HEK293 (cell line): ENCODE measurements at regions not wholly inside any gene's neighbourhood (a gene's known extent, or its start where the extent isn't known, plus 50 kb on each side); places are given as distances from the start of the nearest gene placed in this dataset.

Experiments
- CTCF ChIA-PET: fragments of 350-600 bp; formaldehyde crosslinking; extraction: SDS; loops from one replicate; lab custom pipeline; 2021; ENCODE audit warnings: antibody characterized with exemption; lab: Yijun Ruan, JAX
- POLR2A ChIA-PET: fragments of 300-600 bp; formaldehyde crosslinking; extraction: SDS; loops from one replicate; lab custom pipeline; 2020; ENCODE audit warnings: antibody characterized with exemption, inconsistent platforms; lab: Yijun Ruan, JAX
- H3K27ac ChIP-seq: fragments of 200-500 bp; sonication (Bioruptor generic); 2 replicates; pipeline ENCODE4 v1.5.1; 2014; ENCODE audit warnings: low read depth, low read length, control low read depth, inconsistent platforms; ENCODE audit errors: extremely low read depth
- H3K36me3 ChIP-seq, 2 experiments: fragments of 200-500 bp in 1 of 2; sonication (Bioruptor generic) in 1 of 2; 1 replicate in 1 of 2; 2 replicates in 1 of 2; pipeline ENCODE4 v1.5.1; 2014 to 2017; ENCODE audit warnings: inconsistent platforms in 2 of 2, low read length in 2 of 2; ENCODE audit not compliant: control insufficient read depth in 2 of 2, insufficient read depth in 1 of 2
- H3K4me1 ChIP-seq: fragments of 200-500 bp; sonication (Bioruptor generic); 2 replicates; pipeline ENCODE4 v1.5.1; 2014; ENCODE audit warnings: mild to moderate bottlenecking, low read length, inconsistent platforms; ENCODE audit not compliant: control insufficient read depth, insufficient read depth
- H3K4me3 ChIP-seq: 2 replicates; pipeline ENCODE4 v1.5.1; 2011; ENCODE audit warnings: low read depth, mild to moderate bottlenecking, control low read depth, low read length, moderate library complexity
- H3K9me3 ChIP-seq: fragments of 200-500 bp; sonication (Bioruptor generic); 2 replicates; pipeline ENCODE4 v1.5.1; 2014; ENCODE audit warnings: low read depth, low read length, inconsistent platforms; ENCODE audit not compliant: control insufficient read depth, insufficient read depth
- MEIS1 ChIP-seq: sonication (generic); formaldehyde crosslinking; IDR thresholded peaks from 2 replicates; pipeline ENCODE4 v1.8.1; 2022; ENCODE audit warnings: missing genetic modification reagents, mild to moderate bottlenecking, borderline replicate concordance
- OSR2 ChIP-seq: fragments of 450-650 bp; formaldehyde crosslinking; IDR thresholded peaks from 2 replicates; pipeline ENCODE4 v1.5.1; 2016; ENCODE audit warnings: missing biosample characterization, missing genetic modification characterization
- RBAK ChIP-seq: fragments of 450-650 bp; formaldehyde crosslinking; IDR thresholded peaks from 2 replicates; pipeline ENCODE4 v1.5.1; 2016; ENCODE audit warnings: missing biosample characterization, missing genetic modification characterization
- REPIN1 ChIP-seq: fragments of 450-650 bp; formaldehyde crosslinking; IDR thresholded peaks from 2 replicates; pipeline ENCODE4 v1.5.1; 2017; ENCODE audit warnings: missing biosample characterization, missing genetic modification characterization, low read depth
- SCRT2 ChIP-seq: fragments of 450-650 bp; formaldehyde crosslinking; IDR thresholded peaks from 2 replicates; pipeline ENCODE4 v1.5.1; 2016; ENCODE audit warnings: missing biosample characterization, missing genetic modification characterization
- TRIM28 ChIP-seq: IDR thresholded peaks from 2 replicates; pipeline ENCODE4 v1.6.1; 2011; ENCODE audit warnings: low read length, control low read depth, borderline replicate concordance
- YY2 ChIP-seq: fragments of 450-650 bp; formaldehyde crosslinking; IDR thresholded peaks from 2 replicates; pipeline ENCODE4 v1.5.1; 2016; ENCODE audit warnings: missing biosample characterization, missing genetic modification characterization
- ZBTB10 ChIP-seq: fragments of 450-650 bp; formaldehyde crosslinking; IDR thresholded peaks from 2 replicates; pipeline ENCODE4 v1.5.1; 2016; ENCODE audit warnings: missing biosample characterization, missing genetic modification characterization
- ZBTB11 ChIP-seq: fragments of 450-650 bp; formaldehyde crosslinking; conservative IDR thresholded peaks from 2 replicates; pipeline ENCODE4 v1.5.1; 2016; ENCODE audit warnings: low read depth, missing biosample characterization, missing genetic modification characterization
- ZBTB26 ChIP-seq: fragments of 450-650 bp; formaldehyde crosslinking; optimal IDR thresholded peaks from 2 replicates; pipeline ENCODE3; 2016; ENCODE audit warnings: missing biosample characterization, mild to moderate bottlenecking, missing genetic modification characterization
- ZFP41 ChIP-seq: fragments of 450-650 bp; formaldehyde crosslinking; IDR thresholded peaks from 2 replicates; pipeline ENCODE4 v1.5.1; 2016; ENCODE audit warnings: missing biosample characterization, missing genetic modification characterization, borderline replicate concordance
- ZNF266 ChIP-seq: fragments of 450-650 bp; formaldehyde crosslinking; IDR thresholded peaks from 2 replicates; pipeline ENCODE4 v1.5.1; 2016; ENCODE audit warnings: missing biosample characterization, missing genetic modification characterization, low read depth
- ZNF510 ChIP-seq: fragments of 450-650 bp; formaldehyde crosslinking; IDR thresholded peaks from 2 replicates; pipeline ENCODE4 v1.5.1; 2018; ENCODE audit warnings: mild to moderate bottlenecking, missing genetic modification characterization, missing biosample characterization; ENCODE audit not compliant: insufficient replicate concordance
- ZNF548 ChIP-seq: fragments of 450-650 bp; formaldehyde crosslinking; IDR thresholded peaks from 2 replicates; pipeline ENCODE4 v1.5.1; 2016; ENCODE audit warnings: missing biosample characterization, missing genetic modification characterization
- ZNF549 ChIP-seq: fragments of 450-650 bp; IDR thresholded peaks from 2 replicates; pipeline ENCODE4 v1.5.1; 2018; ENCODE audit warnings: missing biosample characterization, missing genetic modification characterization, mild to moderate bottlenecking, inconsistent platforms, moderate library complexity
- ZNF600 ChIP-seq: fragments of 450-650 bp; formaldehyde crosslinking; IDR thresholded peaks from 2 replicates; pipeline ENCODE4 v1.5.1; 2016; ENCODE audit warnings: missing biosample characterization, missing genetic modification characterization
- ZNF626 ChIP-seq: fragments of 450-650 bp; sonication (Bioruptor Pico); formaldehyde crosslinking; IDR thresholded peaks from 2 replicates; pipeline ENCODE4 v1.5.1; 2018; ENCODE audit warnings: missing biosample characterization, missing genetic modification characterization, inconsistent platforms
- ZNF768 ChIP-seq: fragments of 450-650 bp; formaldehyde crosslinking; IDR thresholded peaks from 2 replicates; pipeline ENCODE4 v1.5.1; 2018; ENCODE audit warnings: missing biosample characterization, mild to moderate bottlenecking, missing genetic modification characterization
- ZSCAN23 ChIP-seq: fragments of 450-650 bp; formaldehyde crosslinking; IDR thresholded peaks from 2 replicates; pipeline ENCODE4 v1.5.1; 2016; ENCODE audit warnings: missing biosample characterization, missing genetic modification characterization
- ZXDB ChIP-seq: fragments of 450-650 bp; formaldehyde crosslinking; IDR thresholded peaks from 2 replicates; pipeline ENCODE4 v1.5.1; 2016; ENCODE audit warnings: missing biosample characterization, missing genetic modification characterization
- TF ChIP-seq, protein P1 (sequence below): fragments of 450-650 bp; formaldehyde crosslinking; IDR thresholded peaks from 2 replicates; pipeline ENCODE4 v1.5.1; 2016; ENCODE audit warnings: missing biosample characterization, missing genetic modification characterization

DNA sequence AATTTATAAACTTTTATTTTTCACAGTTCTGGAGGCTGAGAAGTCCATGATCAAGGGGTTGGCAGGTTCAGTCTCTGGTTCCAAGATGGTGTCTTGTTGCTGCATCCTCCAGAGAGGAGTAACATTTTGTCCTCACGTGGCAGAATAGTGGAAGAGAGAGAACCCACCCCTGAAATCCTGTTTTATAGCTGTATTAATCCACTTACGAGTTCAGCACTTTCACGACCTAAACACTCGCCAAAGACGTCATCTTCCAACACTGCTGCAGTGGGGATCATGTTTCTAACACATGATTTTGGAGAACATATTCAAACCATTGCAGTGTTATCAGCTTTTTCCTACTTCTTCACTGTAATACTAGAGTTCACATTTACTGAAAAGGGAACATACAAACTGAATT, 233.0 kb upstream of the ATP10B start:
- Histone ChIP-seq H3K36me3 (no peaks in the 10 kb centered on the region), H3K4me1 (no peaks in the 10 kb centered on the region), H3K4me3 (no peak overlapping the region), H3K9me3 (no peaks in the 10 kb centered on the region), H3K27ac (no peak overlapping the region)
- TF ChIP-seq ZBTB26 (tag by site-specific recombination) (no peak), ZNF549 (tag by site-specific recombination) (no peak), ZNF600 (tag by site-specific recombination) (no peak), ZSCAN23 (no peak)
- TF ChIP-seq, protein P1, sequence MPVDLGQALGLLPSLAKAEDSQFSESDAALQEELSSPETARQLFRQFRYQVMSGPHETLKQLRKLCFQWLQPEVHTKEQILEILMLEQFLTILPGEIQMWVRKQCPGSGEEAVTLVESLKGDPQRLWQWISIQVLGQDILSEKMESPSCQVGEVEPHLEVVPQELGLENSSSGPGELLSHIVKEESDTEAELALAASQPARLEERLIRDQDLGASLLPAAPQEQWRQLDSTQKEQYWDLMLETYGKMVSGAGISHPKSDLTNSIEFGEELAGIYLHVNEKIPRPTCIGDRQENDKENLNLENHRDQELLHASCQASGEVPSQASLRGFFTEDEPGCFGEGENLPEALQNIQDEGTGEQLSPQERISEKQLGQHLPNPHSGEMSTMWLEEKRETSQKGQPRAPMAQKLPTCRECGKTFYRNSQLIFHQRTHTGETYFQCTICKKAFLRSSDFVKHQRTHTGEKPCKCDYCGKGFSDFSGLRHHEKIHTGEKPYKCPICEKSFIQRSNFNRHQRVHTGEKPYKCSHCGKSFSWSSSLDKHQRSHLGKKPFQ, result no peak
- POLR2A ChIA-PET, result no interaction called here
- CTCF ChIA-PET, result interaction anchor here (0.7 kb wide), 1 partner anchor 12 kb away, joined by 3 read pairs; no protein-coding TSS in a partner anchor

DNA sequence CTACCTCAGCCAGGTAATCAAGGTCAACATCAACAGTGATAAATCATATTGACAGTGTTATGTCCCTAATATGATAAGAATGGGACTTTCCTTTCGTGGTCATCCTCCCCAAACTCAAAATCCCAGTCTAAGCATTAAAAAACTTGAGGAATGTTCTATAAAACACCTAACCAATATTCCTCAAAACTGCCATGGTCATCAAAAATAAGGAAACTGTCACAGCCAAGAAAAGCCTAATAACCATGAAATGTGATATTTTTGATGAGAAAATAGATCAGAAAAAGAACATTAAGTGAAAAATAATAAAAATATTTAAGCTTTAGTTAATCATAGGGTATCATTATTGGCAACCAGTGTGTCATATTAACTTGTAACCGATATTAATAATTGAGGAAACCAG, 232.1 kb upstream of the ATP10B start:
- CTCF ChIA-PET, result interaction anchor here (0.7 kb wide), 1 partner anchor 13 kb away, joined by 3 read pairs; no protein-coding TSS in a partner anchor
- Histone ChIP-seq H3K4me3 (no peak overlapping the region), H3K36me3 (no peaks in the 10 kb centered on the region), H3K9me3 (no peaks in the 10 kb centered on the region), H3K27ac (no peak overlapping the region), H3K4me1 (no peaks in the 10 kb centered on the region)
- TF ChIP-seq SCRT2 (tag by site-specific recombination) (no peak), ZBTB11 (tag by site-specific recombination) (no peak)
- POLR2A ChIA-PET, result no interaction called here

DNA sequence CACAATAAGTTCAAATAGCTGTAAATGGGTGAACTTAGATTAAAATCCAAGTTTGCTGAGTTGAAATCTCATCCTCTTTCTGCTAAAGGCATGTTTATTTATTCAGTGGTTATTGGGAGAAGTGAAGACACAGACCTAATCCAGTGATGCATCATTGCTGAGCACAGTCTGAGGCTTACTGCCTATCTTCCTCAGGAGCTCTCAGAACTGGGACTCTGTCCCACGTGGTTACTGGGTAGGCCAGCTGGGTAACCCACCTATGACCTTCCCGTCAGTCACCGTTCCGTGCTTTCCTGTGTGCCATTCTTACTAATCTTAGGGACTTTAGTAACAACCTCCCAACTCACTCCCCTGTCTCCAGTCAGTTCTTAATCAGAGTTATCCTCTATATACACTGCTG, 226.8 kb upstream of the ATP10B start:
- H3K36me3 ChIP-seq, result no peaks in the 10 kb centered on the region
- no peak overlapping the region for H3K4me3 ChIP-seq
- H3K27ac ChIP-seq, result no peak overlapping the region
- no peaks in the 10 kb centered on the region for H3K9me3 ChIP-seq
- ChIA-PET CTCF (no interaction called here), POLR2A (no interaction called here)
- no peaks in the 10 kb centered on the region for H3K4me1 ChIP-seq
- TF ChIP-seq ZBTB26 (tag by site-specific recombination) (no peak), OSR2 (tag by site-specific recombination) (no peak), ZXDB (no peak), REPIN1 (tag by site-specific recombination) (no peak), ZNF548 (no peak), ZNF510 (tag by site-specific recombination) (no peak), ZFP41 (tag by site-specific recombination) (no peak), ZNF768 (tag by site-specific recombination) (no peak), YY2 (tag by site-specific recombination) (no peak), ZNF626 (tag by site-specific recombination) (no peak), ZBTB10 (tag by site-specific recombination) (no peak), MEIS1 (CRISPR knock-in tag) (no peak), RBAK (no peak), TRIM28 (no peak), ZNF266 (tag by site-specific recombination) (no peak)
